ENCODE measurements at regions not wholly inside any gene's neighbourhood (a gene's known extent, or its start where the extent isn't known, plus 50 kb on each side); places are given as distances from the start of the nearest gene placed in this dataset.

- TF ChIP-seq ZNF70 (CRISPR knock-in tag; IDR thresholded peaks at IDR 0.05) (no peak), PATZ1 (CRISPR knock-in tag; IDR thresholded peaks at IDR 0.05; ENCODE audit: borderline replicate concordance) (no peak), ESRRG (CRISPR knock-in tag; IDR thresholded peaks at IDR 0.05) (no peak)
These were observed 1114.2 kb downstream of the PLA2G4A start for GRCh38 chr1:187942986-187943385.

All from SK-N-SH treated with all-trans-retinoic acid at 6 μM for 48 hours (cell line).